Endometrial microvascular endothelial cells (primary cell): ENCODE measurements at regions not wholly inside any gene's neighbourhood (a gene's known extent, or its start where the extent isn't known, plus 50 kb on each side); places are given as distances from the start of the nearest gene placed in this dataset.

Experiments used
- in situ Hi-C: cut with HindIII; loops from 2 replicates; pipeline ENCODE4 v1.10.0; 2017; ENCODE audit warnings: low sequenced_read_pairs, low pct_unique_long_range_greater_than_20kb; ENCODE audit errors: inconsistent ontology term

DNA sequence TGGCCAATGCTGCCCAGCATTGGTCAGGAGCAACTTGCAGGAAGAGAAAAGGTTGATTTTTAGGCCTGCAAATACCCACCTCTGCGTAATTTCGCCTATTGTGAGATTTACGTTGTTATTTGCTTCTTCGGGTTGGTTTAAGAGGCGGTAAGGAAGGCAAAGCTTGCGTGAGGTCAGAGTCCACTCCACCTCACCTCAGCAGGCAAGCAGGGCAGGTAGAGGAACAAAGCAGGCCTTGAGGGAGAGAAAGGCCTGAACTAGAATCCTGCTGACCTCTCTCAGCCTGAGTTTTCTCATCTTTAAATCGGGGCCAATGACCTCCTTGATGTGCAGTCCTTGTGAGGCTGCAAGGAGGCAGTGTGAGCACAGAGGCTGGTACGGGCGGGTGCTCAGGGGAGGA, 239.1 kb downstream of the CDC5L start:
- in situ Hi-C loops, result no loop called here

DNA sequence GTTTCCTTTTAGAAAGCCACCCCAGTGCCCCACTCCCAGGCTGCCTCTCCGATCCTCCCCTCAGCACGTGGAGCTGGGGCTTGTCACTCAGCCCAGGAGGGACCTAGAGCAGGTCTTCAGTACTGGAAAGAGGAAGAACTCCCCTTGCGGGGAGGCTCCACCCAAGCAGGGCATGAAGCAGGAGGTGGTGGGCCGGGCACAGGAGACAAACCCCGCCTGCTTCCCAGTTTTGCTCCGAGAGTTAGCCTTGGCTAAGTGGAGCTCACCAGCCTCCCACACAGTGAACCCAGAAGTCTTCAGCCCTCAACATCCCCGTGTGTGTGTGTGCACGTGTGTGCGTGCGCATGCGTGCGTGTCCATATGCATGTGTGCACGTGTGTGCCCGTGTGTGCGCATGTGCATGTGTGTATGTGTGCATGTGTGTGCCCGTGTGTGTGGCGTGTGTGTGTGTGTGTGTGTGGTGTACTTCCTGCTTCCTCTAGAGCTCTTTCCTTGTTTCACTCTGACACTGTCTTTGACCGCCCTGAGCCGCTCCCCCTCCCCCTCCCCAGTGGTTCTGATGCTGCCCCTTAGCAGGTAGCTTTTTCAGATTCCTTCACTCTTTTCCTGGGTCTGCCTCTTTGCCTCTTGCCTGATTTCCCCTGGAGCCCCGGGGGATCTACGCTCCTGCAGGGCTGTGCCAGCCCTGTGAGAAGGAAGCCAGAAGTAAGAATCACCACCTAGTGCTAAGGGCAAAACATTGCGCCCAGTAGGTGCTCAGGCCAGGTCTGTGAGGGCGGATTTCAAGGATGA, 239.8 kb downstream of the CDC5L start:
- in situ Hi-C loops, result no loop called here

DNA sequence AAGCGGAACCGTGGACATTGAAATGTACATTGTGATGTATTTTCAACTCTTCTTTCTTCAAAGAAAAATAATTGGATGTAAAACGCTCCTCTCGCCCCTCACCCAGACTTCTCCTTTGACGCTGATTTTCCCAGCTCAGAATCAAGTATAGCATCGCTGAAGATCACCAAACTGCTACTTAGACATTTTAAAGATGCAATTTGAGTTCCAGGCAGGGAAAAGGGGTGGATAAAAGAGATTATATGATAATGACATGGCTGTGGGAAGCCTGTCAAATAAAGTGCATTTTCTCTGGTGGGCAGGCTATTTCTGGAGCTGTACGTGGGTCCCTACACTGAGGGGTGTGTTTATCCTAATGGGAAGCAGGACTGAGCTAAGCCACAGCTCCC, 240.4 kb downstream of the CDC5L start:
- in situ Hi-C loops, result no loop called here

DNA sequence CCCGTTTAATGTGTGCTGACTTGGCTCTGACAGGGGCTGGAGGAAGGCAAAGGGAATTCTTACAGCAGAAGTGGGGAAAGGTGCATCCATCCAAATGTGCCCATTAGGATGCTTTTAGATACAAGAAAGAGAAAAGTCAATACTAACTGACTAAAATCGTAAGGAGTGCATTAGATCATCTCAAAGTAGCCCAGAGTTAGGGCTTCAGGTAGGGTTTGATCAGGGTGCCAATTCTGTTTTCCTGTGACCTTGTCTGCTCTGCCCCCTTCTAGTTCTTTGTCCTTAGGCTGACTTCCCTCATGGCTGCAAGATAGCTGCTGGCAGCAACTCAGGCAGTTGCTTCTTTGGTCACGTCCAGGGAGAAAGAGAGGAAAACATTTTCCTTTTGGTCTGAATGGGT, 240.8 kb downstream of the CDC5L start:
- in situ Hi-C loops, result no loop called here

DNA sequence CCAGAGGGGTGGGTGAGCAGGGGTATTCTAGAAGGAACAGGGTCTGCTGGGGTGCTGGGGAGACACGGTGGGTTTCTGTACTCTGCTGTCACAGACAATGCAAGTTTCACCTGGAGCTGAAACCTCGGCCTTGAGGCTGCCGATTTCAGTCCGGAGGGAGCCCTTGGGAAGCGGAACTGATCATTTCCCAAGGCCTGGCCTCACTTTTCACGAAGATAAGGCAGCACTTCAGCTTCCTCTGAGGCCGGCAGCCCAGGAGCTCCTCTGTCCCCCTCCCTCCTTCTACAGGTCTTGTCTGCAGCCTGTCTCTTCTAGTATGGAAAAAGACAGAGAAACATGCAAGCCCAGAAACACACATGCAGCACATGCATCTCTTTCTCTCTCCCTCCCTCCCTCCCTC, 242.1 kb downstream of the CDC5L start:
- in situ Hi-C loops, result no loop called here

- in situ Hi-C loops, result no loop called here
These were observed 242.9 kb downstream of the CDC5L start for GRCh38 chr6:44630125-44631028.

GRCh38 chr6:44631968-44632367, 244.5 kb downstream of the CDC5L start:
- in situ Hi-C loops, result no loop called here

DNA sequence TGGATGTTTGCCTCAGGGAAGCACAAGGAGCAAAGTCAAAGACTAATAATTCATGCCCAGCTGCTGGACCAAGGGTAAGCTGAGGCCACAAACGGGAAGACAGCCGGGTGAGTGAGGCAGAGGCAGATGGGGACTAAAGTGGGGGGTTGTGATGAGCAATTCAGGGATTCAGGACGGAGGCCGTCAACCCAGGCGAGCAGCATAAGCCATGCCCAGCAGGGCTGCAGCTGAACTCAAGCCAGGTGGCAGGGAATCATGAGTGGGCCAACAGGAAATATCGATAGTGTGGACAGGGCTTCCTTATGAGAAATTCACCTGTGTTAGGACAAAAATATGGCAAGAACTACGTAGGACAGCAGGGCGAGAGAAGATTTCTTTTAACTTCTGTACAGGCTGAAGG, 246.8 kb downstream of the CDC5L start:
- in situ Hi-C loops, result no loop called here

DNA sequence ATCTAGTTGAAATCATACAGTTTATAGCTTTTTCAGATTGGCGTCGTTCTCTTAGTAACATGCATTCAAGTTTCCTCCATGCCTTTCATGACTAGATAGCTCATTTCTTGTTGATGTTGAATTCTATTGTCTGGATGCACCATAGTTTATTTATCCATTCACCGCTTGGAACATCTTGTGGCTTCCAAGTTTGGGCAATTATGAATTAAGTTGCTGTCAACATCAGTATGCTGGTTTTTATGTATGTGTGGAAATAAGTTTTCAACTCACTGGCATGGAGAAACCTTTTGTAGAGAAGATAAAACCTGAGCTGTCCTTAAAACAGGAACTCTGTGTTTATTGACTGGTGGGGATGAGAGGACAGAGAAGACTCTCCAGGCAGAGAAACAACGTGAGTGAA, 248.0 kb downstream of the CDC5L start:
- in situ Hi-C loops, result no loop called here

DNA sequence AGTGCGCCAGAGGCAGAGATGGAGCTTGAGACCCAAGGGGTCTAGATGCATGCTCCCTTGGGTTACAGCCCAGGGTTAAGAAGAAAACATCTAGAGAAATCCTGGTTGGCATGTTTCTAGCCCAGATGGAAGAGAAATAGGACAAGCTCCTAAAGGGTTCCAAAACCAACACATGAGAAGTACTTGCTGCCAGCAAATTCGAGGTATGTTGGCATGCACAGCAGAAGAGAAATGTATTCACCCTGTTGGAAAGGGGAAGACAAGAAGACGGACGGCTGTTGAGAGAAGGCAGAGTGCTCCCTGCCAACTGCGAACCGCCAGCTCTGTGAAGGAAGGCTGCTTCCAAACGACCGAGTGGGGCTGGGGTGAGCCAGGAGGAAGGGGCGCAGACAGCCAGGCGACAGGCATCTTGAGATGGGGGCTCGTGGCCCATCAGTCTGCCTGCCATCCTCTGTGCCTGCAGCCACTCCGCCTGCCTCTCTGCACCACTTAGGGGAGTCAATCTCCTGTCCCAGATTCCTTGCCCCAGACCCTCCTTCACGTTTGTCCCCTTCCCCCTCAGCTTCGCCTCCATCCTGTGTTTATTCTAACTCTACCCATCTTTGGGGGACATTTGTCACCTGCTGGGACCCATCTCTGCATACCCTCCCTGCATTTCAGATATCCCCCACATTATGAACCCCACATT, 249.2 kb downstream of the CDC5L start:
- in situ Hi-C loops, result no loop called here

GRCh38 chr6:44641344-44642031, 254.0 kb downstream of the CDC5L start:
- in situ Hi-C loops, result no loop called here

DNA sequence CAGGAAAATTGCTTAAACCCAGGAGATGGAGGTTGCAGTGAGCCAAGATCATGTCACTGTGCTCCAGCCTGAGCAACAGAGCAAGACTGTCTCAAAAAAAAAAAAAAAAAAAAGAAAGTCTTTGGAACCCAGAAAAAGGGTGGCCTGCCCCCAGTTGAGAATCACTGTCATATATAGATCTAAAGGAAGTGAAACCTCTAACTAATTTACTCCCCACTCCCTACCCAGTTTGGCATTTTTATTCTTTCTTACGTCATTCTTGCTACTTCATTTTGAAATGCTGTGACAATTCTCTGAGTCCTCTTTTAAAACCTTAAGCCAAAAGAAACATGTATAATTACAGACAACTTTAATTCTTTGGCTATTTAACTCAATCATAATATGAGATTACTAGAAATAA, 254.8 kb downstream of the CDC5L start:
- in situ Hi-C loops, result no loop called here

GRCh38 chr6:44642870-44643522, 255.5 kb downstream of the CDC5L start:
- in situ Hi-C loops, result no loop called here

DNA sequence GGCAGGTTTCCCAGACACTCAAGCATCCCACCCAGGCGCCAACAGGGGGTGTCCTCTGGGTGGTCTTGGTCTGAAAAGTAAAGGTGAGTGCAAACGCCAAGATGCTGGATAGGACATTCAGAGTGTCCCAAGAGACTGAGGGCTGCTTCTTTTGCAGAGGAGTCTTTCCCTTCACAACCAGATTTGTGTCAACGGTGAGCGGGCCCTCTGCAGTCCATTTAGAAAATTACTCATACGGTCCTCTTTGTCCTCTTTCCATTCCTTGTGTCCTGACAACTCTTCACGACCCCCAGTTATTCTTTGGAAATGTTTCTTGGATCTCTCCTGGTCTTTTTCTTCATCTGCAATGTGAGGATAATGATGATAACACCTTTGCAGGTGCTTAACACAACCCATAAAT, 257.8 kb downstream of the CDC5L start:
- in situ Hi-C loops, result no loop called here

DNA sequence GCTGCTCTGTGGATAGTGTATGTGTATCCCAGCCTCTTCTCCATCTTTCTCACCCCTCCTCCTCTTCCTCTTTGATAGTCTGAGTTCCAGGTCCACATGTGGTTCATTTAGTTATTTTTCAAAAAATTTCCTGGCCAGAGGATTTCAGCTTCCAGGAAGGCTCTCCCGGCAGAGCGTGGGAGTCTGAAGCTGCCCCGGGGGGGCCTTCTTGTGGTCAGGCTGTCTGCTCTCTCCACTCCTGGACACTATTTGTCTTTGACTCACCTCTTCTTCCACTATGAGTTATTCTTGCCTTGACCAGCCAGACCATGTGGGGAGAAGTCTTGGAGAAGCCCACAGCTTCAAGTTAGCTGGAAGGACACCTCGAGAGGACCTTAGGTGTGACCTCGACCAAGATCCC, 258.8 kb downstream of the CDC5L start:
- in situ Hi-C loops, result no loop called here

- in situ Hi-C loops, result loop anchor here (10.0 kb wide), 1 partner anchor 745 kb away; no protein-coding TSS in a partner anchor
These were observed 262.0 kb downstream of the CDC5L start for GRCh38 chr6:44649365-44650025.

DNA sequence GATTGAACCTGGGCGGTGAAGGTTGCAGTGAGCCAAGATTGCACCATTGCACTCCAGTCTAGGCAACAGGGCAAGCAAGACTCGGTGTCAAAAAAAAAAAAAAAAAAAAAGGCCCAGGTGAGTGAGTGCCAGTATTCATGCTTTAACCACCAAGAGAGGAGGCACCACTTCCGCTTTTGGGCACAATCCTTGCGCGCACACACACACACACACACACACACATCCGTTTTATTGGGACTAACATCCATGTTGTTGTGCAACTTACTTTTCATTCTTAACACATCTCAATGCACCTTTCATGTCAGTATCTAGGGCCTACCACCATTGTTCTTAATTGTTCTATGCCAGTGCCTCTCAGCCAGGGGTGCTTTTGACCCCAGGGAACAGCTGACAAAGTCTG, 263.0 kb downstream of the CDC5L start:
- in situ Hi-C loops, result loop anchor here (10.0 kb wide), 1 partner anchor 744 kb away; no protein-coding TSS in a partner anchor

GRCh38 chr6:44650947-44651346, 263.4 kb downstream of the CDC5L start:
- in situ Hi-C loops, result loop anchor here (10.0 kb wide), 1 partner anchor 744 kb away; no protein-coding TSS in a partner anchor
